GM06990 (cell line): ENCODE measurements at regions not wholly inside any gene's neighbourhood (a gene's known extent, or its start where the extent isn't known, plus 50 kb on each side); places are given as distances from the start of the nearest gene placed in this dataset.

Experiments
- DNase-seq: peaks from one replicate; pipeline ENCODE4 v3.0.0-alpha.2; 2011; ENCODE audit not compliant: insufficient read length; ENCODE audit errors: extremely low read depth
- H3K27me3 ChIP-seq: replicated peaks from 2 replicates; pipeline ENCODE4 v1.6.0; 2011; ENCODE audit warnings: low read length; ENCODE audit not compliant: control insufficient read depth, insufficient read depth
- H3K36me3 ChIP-seq: 2 replicates; pipeline ENCODE4 v1.5.1; 2011; ENCODE audit warnings: low read length; ENCODE audit not compliant: control insufficient read depth, insufficient read depth
- H3K4me3 ChIP-seq: replicated peaks from 2 replicates; pipeline ENCODE4 v1.5.1; 2011; ENCODE audit warnings: low read depth, mild to moderate bottlenecking, control low read depth, low read length
- TF ChIP-seq, protein P1 (sequence below): IDR thresholded peaks from 2 replicates; pipeline ENCODE4 v1.5.1; 2011; ENCODE audit warnings: low read length, control low read depth, mild to moderate bottlenecking, inconsistent platforms; ENCODE audit not compliant: insufficient read depth, poor library complexity, severe bottlenecking

DNA sequence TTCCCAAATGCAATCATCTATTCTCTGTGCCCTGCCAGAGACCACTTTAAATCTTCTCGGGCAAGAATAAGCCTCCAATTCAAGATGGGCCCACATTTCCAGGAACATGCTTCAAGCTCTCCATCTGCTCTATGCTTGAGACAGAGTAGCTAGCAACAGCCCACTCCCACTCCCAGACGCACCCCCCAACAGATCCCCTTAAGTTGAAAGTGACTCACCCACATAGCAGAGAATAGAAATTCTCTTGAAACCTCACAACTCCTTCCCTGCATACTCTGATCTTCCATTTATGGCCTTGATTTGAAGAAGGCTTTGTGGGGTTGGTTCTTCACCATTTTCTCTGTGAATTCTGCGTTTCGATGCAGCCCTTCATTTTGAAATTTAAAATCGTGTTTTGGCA, 604.0 kb downstream of the INHBA start:
- TF ChIP-seq, protein P1, sequence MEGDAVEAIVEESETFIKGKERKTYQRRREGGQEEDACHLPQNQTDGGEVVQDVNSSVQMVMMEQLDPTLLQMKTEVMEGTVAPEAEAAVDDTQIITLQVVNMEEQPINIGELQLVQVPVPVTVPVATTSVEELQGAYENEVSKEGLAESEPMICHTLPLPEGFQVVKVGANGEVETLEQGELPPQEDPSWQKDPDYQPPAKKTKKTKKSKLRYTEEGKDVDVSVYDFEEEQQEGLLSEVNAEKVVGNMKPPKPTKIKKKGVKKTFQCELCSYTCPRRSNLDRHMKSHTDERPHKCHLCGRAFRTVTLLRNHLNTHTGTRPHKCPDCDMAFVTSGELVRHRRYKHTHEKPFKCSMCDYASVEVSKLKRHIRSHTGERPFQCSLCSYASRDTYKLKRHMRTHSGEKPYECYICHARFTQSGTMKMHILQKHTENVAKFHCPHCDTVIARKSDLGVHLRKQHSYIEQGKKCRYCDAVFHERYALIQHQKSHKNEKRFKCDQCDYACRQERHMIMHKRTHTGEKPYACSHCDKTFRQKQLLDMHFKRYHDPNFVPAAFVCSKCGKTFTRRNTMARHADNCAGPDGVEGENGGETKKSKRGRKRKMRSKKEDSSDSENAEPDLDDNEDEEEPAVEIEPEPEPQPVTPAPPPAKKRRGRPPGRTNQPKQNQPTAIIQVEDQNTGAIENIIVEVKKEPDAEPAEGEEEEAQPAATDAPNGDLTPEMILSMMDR = no peak
- Histone ChIP-seq H3K36me3 (no peaks in the 10 kb centered on the region), H3K4me3 (no peak overlapping the region), H3K27me3 (no peaks in the 10 kb centered on the region)
- DNase-seq = no peak

DNA sequence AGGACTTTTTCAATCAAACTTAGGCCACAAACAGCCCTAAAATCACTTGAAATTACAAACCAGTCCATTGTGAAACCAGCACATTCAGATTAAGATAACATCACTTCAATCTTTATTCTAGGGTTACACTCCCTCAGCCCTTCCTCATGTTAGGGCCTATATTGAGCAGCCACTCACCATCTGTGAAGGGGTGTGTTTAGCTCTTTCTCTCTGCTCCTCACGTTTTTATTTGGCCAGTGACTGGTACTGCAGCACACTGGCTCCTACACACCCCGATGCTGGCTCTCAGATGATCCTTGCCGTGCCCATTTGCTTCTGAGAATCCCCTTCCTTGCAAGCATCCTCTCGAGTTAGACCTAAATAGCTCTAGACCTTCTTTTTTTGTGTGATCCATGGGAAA, 604.5 kb downstream of the INHBA start:
- Histone ChIP-seq H3K27me3 (no peaks in the 10 kb centered on the region), H3K36me3 (no peaks in the 10 kb centered on the region), H3K4me3 (no peak overlapping the region)
- TF ChIP-seq, protein P1 = no peak
- DNase-seq = no peak

DNA sequence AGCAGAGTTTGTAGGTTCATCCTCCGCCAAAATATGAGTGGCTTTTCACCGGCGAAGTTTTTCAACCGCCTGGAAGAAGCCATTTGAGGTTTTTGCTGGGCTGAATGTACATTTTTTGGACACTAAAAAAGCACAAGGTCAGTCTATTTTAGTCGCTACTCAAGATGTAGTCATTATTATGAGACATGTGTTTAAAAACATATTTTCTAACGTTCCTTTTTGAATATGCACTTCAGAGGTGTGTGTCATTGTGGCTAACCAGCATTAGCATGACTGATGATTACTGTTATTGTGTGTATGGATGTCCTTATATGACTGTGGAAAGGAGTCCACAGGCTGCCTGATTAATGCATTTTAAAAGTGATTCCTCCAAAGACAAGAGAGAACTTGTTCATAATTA, 605.4 kb downstream of the INHBA start:
- no peaks in the 10 kb centered on the region for H3K36me3 ChIP-seq
- H3K4me3 ChIP-seq = no peak overlapping the region
- H3K27me3 ChIP-seq = no peaks in the 10 kb centered on the region
- TF ChIP-seq, protein P1 = no peak
- DNase-seq = no peak

DNA sequence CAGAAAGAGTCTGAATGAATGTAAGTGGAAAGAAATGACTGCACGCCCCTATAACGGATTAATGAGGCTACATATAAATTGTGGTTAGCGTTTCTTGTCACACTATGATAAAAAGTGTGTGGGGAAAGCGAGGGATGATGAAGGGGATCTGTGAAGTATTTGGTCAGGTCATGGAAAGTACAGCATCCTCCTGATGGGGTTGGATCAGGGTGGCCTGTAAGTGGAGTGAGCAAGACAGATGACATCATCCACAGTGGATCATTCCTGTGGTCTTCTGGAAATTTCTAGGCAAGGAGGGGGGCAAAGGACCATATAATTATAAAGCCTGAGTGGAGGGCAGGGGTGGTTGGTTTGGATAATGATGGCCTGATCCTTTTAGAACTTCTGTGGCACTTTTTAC, 606.0 kb downstream of the INHBA start:
- H3K36me3 ChIP-seq = no peaks in the 10 kb centered on the region
- no peaks in the 10 kb centered on the region for H3K27me3 ChIP-seq
- DNase-seq = no peak
- no peak overlapping the region for H3K4me3 ChIP-seq
- TF ChIP-seq, protein P1 = no peak

DNA sequence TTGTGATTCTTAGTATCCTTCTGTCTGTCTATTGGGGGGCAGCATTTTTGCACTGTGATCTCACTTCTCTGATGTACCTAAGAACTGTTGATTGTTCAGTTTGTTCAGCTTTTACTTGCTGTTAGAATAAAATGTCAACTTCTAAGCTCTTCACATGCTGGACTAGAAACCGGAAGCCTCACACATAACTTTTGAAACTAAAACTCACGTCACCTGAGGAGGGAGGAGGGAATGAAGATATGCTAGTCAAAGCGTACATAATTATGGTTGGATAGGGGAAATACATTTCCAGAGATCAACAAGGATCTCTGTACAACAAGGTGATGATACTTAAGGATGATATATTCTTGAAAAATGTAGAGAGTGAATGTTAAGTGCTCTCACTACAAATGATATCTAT, 609.7 kb downstream of the INHBA start:
- TF ChIP-seq, protein P1 = no peak
- Histone ChIP-seq H3K4me3 (no peak overlapping the region), H3K27me3 (no peaks in the 10 kb centered on the region), H3K36me3 (no peaks in the 10 kb centered on the region)
- no peak for DNase-seq

DNA sequence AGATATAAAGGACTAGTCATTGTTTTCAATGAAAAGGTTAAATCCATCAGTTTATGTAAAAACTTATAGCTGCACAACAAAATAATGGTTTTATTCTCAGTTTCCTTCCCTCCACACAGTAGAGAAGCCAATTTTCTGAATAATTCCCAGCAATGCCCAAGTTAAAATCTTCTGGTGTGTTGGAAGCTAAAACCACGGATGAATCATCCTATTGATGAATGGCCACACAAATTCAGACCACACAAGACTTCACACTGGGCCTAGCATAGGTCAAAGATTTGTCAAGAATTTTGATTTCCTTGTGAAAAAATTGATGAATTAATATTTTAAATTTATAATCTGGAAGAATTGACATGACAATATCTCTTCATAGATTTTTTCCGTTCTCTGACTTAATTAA, 617.6 kb downstream of the INHBA start:
- Histone ChIP-seq H3K27me3 (no peaks in the 10 kb centered on the region), H3K4me3 (no peak overlapping the region), H3K36me3 (no peaks in the 10 kb centered on the region)
- TF ChIP-seq, protein P1 = no peak
- no peak for DNase-seq
